ENCODE measurements at regions not wholly inside any gene's neighbourhood (a gene's known extent, or its start where the extent isn't known, plus 50 kb on each side); places are given as distances from the start of the nearest gene placed in this dataset.
A peak's percentile ranks its signal among the peaks of the same experiment; 100 is the strongest.

DNA sequence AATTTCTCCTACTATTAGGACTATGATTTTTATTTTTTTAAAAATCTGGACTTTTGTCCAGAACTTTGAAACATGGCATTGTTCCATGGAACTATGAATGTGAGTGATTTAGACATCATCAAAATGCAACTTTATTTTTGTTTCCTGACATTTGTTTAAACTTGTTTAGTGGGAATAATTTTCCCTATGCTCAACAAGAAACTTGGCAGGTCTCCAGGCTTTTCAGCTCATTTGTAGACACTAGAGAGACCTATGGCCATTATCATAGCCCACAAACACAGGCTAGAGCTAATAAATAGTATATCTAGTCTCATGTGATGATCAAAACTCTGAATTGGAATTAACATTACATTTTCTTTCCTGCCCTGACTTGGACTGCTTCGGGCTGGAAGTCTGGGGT is 145.1 kb upstream of the CELF4 start:
- DNase-seq (ENCODE audit: low read depth in 4 of 4, low spot score in 3 of 4), result no peak

DNA sequence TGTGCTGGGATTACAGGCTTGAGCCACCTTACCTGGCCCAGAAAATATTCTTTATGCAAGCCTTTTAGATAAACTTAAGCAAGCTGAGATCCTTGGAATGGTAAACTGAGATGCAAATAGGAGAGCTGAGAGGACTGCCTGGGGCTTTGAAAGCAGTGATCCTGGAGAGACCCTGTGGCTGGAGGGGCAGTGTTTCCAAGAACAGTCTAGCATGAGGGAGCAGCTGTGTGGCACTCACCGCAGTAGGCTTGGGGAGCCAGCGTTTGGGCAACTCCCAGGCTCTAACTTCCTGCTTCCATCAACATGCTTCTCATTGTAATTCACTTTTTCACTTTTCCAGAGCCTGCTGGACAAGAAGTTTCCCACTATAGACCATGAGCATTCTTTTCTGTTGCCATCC is 144.1 kb upstream of the CELF4 start:
- no peak for DNase-seq (ENCODE audit: low read depth in 4 of 4, low spot score in 3 of 4)

- DNase-seq (ENCODE audit: low read depth in 4 of 4, low spot score in 3 of 4), result no peak
Observed at GRCh38 chr18:37705016-37705415, 139.4 kb upstream of the CELF4 start.

GRCh38 chr18:37702841-37703240 is 137.2 kb upstream of the CELF4 start:
- DNase-seq (ENCODE audit: low read depth in 4 of 4, low spot score in 3 of 4), result no peak

DNA sequence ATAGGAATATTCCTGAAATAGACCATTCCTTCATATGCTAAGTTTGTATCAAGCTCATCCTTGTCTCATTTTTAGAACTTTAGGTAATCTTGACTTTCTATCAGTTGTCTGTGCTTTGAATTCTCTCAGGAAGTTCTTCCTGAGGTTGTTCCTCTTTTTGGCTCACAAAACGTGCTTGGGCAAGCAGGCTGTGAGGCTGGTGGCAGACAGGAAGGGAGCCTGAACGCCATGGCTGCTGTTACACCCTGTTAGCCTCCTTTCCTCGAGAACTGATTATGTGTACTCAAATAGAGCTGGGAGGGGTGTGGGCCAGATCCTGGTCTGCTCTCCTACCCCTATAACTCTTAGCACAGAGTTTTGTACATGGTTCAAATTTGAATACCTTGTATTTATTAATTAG is 136.4 kb upstream of the CELF4 start:
- no peak for DNase-seq (ENCODE audit: low read depth in 4 of 4, low spot score in 3 of 4)

DNA sequence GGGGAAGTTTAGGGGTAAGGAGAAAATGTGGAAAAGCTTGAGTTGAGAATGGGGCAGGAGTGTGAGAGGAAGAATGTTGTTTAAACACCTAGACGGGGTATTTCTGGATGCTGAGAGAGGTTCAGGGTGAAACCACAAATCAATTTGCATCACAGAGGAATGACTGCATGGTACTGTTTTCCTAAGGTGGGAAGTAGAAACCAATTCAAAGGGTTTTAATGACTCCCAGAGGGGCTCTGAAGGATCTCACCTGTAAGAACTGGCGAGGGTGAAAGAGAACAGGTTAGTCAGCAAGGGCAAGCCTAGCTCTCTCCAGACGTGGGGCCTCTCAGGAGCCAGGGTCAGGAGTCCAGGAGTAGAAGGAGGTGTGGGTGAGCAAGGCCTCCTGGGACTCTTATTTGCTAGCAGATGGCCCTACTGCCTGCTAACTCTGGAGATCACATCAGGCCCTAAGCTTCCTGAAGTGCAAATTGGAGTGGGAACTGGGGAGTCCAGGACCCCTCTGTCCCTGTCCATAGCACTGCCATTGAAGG is 133.0 kb upstream of the CELF4 start:
- no peak for DNase-seq (ENCODE audit: low read depth in 4 of 4, low spot score in 3 of 4)

- DNase-seq (ENCODE audit: low read depth in 4 of 4, low spot score in 3 of 4), result no peak
Observed at GRCh38 chr18:37694516-37694915, 128.9 kb upstream of the CELF4 start.

- DNase-seq (ENCODE audit: low read depth in 4 of 4, low spot score in 3 of 4), result no peak
Observed at GRCh38 chr18:37691162-37691561, 125.6 kb upstream of the CELF4 start.

DNA sequence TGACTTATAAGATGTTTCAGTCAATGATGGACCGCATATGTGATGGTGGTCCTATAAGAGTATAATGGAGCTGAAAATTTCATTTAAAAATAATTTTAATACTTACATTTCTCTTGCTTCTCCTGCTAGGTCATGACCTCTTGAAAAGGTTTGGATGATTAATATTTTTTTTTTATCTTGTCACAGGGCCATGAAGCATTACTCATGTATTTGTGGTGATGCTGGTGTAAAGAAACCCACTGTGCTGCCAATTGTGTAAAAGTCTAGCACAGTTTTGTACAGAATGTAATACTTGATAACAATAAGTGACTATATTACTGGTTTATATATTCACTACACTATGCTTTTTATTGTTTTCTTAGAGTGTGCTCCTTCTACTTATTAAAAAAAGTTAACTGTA is 124.2 kb upstream of the CELF4 start:
- no peak for DNase-seq (ENCODE audit: low read depth in 4 of 4, low spot score in 3 of 4)

GRCh38 chr18:37684590-37684989 is 119.0 kb upstream of the CELF4 start:
- no peak for DNase-seq (ENCODE audit: low read depth in 4 of 4, low spot score in 3 of 4)

- no peak for DNase-seq (ENCODE audit: low read depth in 4 of 4, low spot score in 3 of 4)
Observed at GRCh38 chr18:37684183-37684582, 118.6 kb upstream of the CELF4 start.

GRCh38 chr18:37680911-37681310 is 115.3 kb upstream of the CELF4 start:
- no peak for DNase-seq (ENCODE audit: low read depth in 4 of 4, low spot score in 3 of 4)

DNA sequence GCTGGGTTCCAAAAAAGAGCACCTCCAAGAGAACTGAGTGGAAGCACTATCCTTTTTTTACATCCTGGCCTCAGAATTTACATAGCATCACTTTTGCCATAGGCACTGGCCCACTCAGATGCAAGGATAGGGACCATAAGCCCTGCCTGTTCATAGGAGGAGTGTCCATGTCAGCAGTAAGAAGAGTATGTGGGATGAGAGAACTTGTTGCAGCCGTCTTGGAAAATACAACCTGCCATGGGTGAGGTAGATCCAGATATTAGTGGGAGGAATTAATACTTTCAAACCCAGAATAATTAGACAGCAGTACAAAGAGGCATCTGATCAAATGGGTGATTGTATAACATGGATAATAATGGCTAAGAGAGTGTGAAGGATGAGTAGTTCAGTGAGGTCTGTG is 110.7 kb upstream of the CELF4 start:
- no peak for DNase-seq (ENCODE audit: low read depth in 4 of 4, low spot score in 3 of 4)

- DNase-seq (ENCODE audit: low read depth in 4 of 4, low spot score in 3 of 4), result no peak
Observed at GRCh38 chr18:37675699-37676098, 110.1 kb upstream of the CELF4 start.

GRCh38 chr18:37674570-37674969 is 109.0 kb upstream of the CELF4 start:
- no peak for DNase-seq (ENCODE audit: low read depth in 4 of 4, low spot score in 3 of 4)

DNA sequence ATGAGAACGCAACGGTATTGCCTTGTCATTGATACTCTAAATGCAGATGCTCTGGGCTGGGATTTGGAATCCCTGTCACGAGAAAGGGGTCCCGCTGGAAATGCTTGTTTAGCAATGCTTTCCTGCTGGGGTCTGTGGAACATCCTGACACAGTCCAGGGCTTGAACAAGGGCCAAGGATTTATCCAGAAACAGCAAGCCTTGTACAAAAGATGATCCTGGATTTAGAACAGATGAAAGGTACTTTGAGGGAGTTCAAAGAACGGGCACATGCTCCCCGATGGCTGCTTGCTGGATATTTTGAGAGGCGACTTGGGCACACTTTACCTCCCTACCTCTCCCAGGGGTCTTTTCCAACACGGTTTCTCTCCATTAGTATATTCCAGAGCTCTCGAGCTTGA is 108.1 kb upstream of the CELF4 start:
- DNase-seq (ENCODE audit: low read depth in 4 of 4, low spot score in 3 of 4), result no peak

DNA sequence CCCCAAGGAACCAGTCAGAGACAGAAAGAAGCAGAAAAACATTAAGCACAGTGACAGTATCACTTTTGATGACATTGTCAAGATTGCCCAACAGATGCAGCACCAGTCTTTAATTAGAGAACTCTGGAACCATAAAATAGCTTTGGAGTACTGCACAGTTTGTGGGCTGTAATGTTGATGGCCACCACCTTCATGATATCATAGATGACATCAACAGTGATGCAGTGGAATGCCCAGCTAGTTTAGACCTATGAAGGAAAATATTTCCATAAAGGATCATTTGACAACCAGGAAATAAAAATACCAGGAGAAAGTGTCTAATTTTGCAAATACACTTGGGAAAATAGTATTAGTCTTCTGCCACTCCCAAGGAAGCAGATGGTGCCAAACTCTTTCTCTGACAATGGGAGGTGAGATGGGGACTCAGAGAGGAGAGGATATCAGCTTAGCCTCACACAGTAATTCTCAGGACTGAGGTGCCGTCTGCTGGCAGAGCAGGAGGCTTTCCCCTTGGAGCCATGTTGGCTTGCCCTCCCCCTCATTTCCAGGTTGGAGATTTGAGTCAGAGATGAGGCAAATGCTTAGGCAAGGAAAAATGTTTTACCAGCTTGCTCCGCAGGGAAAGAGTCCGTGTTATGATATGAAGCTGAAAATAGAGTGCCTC is 107.5 kb upstream of the CELF4 start:
- no peak for DNase-seq (ENCODE audit: low read depth in 4 of 4, low spot score in 3 of 4)

DNA sequence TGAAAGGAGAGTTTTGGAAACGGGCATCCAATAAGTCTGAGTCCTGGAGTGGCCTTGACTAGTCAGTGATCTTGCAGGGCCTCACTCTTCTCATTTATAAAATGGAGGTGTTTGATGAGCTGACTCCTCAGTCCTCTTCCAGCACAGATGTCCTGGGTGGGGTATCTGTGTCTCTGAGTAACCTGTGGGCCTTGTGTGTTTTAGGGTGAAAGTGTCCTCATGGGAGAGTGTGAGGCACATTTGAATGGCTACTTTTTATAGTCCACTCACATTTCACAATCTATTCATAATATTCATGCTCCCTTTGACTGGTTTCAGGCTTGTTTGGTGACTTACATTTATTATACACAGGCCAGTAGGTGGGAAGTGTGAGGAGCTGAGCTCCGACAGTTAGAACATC is 106.4 kb upstream of the CELF4 start:
- no peak for DNase-seq (ENCODE audit: low read depth in 4 of 4, low spot score in 3 of 4)

GRCh38 chr18:37671530-37671929 is 105.9 kb upstream of the CELF4 start:
- no peak for DNase-seq (ENCODE audit: low read depth in 4 of 4, low spot score in 3 of 4)

GRCh38 chr18:37671119-37671518 is 105.5 kb upstream of the CELF4 start:
- DNase-seq (ENCODE audit: low read depth in 4 of 4, low spot score in 3 of 4), result no peak

- DNase-seq (ENCODE audit: low read depth in 4 of 4, low spot score in 3 of 4), result no peak
Observed at GRCh38 chr18:37669991-37670534, 104.5 kb upstream of the CELF4 start.

GRCh38 chr18:37668971-37669747 is 103.6 kb upstream of the CELF4 start:
- DNase-seq (ENCODE audit: low read depth in 4 of 4, low spot score in 3 of 4), result peak in 1 of 4 donors; percentile 12
